HepG2 (cell line): ENCODE measurements at regions not wholly inside any gene's neighbourhood (a gene's known extent, or its start where the extent isn't known, plus 50 kb on each side); places are given as distances from the start of the nearest gene placed in this dataset.
A peak's percentile ranks its signal among the peaks of the same experiment; 100 is the strongest.

Experiments
- CBFB ChIP-seq: sonication (generic); formaldehyde crosslinking; IDR thresholded peaks from 2 replicates; pipeline ENCODE4 v1.4.0; 2020; ENCODE audit warnings: missing genetic modification reagents
- ESRRA ChIP-seq: sonication (generic); formaldehyde crosslinking; IDR thresholded peaks from 2 replicates; pipeline ENCODE4 v1.5.1; 2020; ENCODE audit warnings: mild to moderate bottlenecking, low read depth, missing genetic modification reagents
- ETV6 ChIP-seq: sonication (generic); formaldehyde crosslinking; conservative IDR thresholded peaks from 2 replicates; pipeline ENCODE4 v1.4.0; 2020; ENCODE audit warnings: missing genetic modification reagents
- FOSL2 ChIP-seq: sonication (generic); formaldehyde crosslinking; IDR thresholded peaks from 2 replicates; pipeline ENCODE4 v1.4.0; 2020; ENCODE audit warnings: missing genetic modification reagents
- FOXA3 ChIP-seq: IDR thresholded peaks from 2 replicates; pipeline ENCODE4 v1.6.1; 2016; ENCODE audit warnings: missing genetic modification reagents, missing compliant biosample characterization
- KAT8 ChIP-seq: IDR thresholded peaks from 2 replicates; pipeline ENCODE4 v1.6.1; 2016; ENCODE audit warnings: missing genetic modification reagents, missing compliant biosample characterization
- NAIF1 ChIP-seq: sonication (generic); formaldehyde crosslinking; IDR thresholded peaks from 2 replicates; pipeline ENCODE4 v1.5.0; 2020; ENCODE audit warnings: mild to moderate bottlenecking, missing genetic modification reagents, borderline replicate concordance
- NFATC3 ChIP-seq: sonication (generic); formaldehyde crosslinking; IDR thresholded peaks from 2 replicates; pipeline ENCODE4 v1.5.1; 2020; ENCODE audit warnings: mild to moderate bottlenecking, missing genetic modification reagents
- NFE2L2 ChIP-seq: fragments of 150-350 bp; IDR thresholded peaks from 2 replicates; pipeline ENCODE4 v1.6.1; 2014; ENCODE audit warnings: low read length
- NONO ChIP-seq, 2 experiments: fragments of 450-650 bp in 1 of 2; sonication (generic) in 1 of 2; formaldehyde crosslinking in 1 of 2; IDR thresholded peaks in 1 of 2; conservative IDR thresholded peaks in 1 of 2; 2 replicates each; pipeline versions ENCODE4 v1.6.1 to v1.8.0; 2017 to 2022; ENCODE audit warnings: mild to moderate bottlenecking in 1 of 2, missing genetic modification reagents in 1 of 2, moderate library complexity in 1 of 2
- SMC3 ChIP-seq: IDR thresholded peaks from 2 replicates; pipeline ENCODE4 v1.6.1; 2011; ENCODE audit warnings: low read length, improper control_type of control experiment
- YEATS2 ChIP-seq: sonication (generic); formaldehyde crosslinking; IDR thresholded peaks from 2 replicates; pipeline ENCODE4 v1.4.0; 2020; ENCODE audit warnings: missing genetic modification reagents, borderline replicate concordance
- ZBTB1 ChIP-seq: sonication (generic); formaldehyde crosslinking; IDR thresholded peaks from 2 replicates; pipeline ENCODE4 v1.4.0; 2020; ENCODE audit warnings: missing genetic modification reagents, borderline replicate concordance
- ZNF264 ChIP-seq: sonication (generic); formaldehyde crosslinking; IDR thresholded peaks from 2 replicates; pipeline ENCODE4 v1.4.0; 2020; ENCODE audit warnings: missing genetic modification reagents
- ZNF331 ChIP-seq: sonication (generic); formaldehyde crosslinking; IDR thresholded peaks from 2 replicates; pipeline ENCODE4 v1.4.0; 2020; ENCODE audit warnings: missing genetic modification reagents
- ZNF33A ChIP-seq: sonication (generic); formaldehyde crosslinking; IDR thresholded peaks from 2 replicates; pipeline ENCODE4 v1.5.1; 2020; ENCODE audit warnings: missing genetic modification reagents, mild to moderate bottlenecking, moderate library complexity, borderline replicate concordance
- ZNF607 ChIP-seq: sonication (generic); formaldehyde crosslinking; IDR thresholded peaks from 2 replicates; pipeline ENCODE4 v1.5.1; 2020; ENCODE audit warnings: missing genetic modification reagents, mild to moderate bottlenecking, borderline replicate concordance
- ZNF776 ChIP-seq: sonication (generic); formaldehyde crosslinking; IDR thresholded peaks from 2 replicates; pipeline ENCODE4 v1.4.0; 2020; ENCODE audit warnings: mild to moderate bottlenecking, missing genetic modification reagents
- TF ChIP-seq, protein P1 (sequence below): sonication (generic); formaldehyde crosslinking; IDR thresholded peaks from 2 replicates; pipeline ENCODE4 v1.5.0; 2020; ENCODE audit warnings: mild to moderate bottlenecking, missing genetic modification reagents
- TF ChIP-seq, protein P2 (sequence below): sonication (generic); formaldehyde crosslinking; IDR thresholded peaks from 2 replicates; pipeline ENCODE4 v1.5.0; 2020; ENCODE audit warnings: mild to moderate bottlenecking, missing genetic modification reagents, moderate library complexity
- TF ChIP-seq, protein P3 (sequence below): sonication (generic); formaldehyde crosslinking; IDR thresholded peaks from 2 replicates; pipeline ENCODE4 v1.8.1; 2023; ENCODE audit warnings: mild to moderate bottlenecking, missing genetic modification reagents
- TF ChIP-seq, protein P4 (sequence below): sonication (generic); formaldehyde crosslinking; IDR thresholded peaks from 2 replicates; pipeline ENCODE4 v1.4.0; 2020; ENCODE audit warnings: missing genetic modification reagents
- TF ChIP-seq, protein P5 (sequence below): sonication (generic); formaldehyde crosslinking; IDR thresholded peaks from 2 replicates; pipeline ENCODE4 v1.5.1; 2020; ENCODE audit warnings: missing genetic modification reagents, mild to moderate bottlenecking, borderline replicate concordance

DNA sequence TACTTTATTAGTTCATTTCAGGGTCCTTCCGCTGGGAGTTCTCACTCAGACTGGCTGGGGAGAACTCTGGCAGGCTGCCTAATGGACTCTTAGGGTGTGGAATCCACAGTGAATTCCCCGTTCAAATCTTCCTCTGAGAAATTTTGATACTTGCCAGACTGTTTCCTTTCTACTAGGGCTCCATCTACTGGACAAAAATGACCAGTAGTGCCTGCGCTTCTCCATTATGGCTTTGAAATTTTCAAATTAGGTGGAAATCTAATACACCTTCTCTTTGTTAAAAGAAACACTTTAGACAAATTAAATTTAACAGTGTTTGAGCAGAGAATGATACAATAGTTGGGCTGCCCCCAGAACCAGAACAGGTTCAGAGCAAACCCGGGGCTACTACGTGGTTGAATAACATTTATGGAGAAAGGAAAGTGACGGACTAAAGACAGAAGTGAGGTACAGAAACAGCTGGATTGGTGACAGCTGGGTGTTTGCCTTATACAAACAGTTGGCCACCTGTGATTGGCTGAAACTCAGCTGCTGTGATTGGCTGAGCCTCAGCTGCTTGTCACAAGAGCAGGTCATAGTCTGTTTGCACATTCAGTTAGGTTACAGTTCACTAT lies 52.9 kb upstream of the FDX1 start (continued):
- TF ChIP-seq YEATS2 (CRISPR knock-in tag) (no peak), NFE2L2 (no peak; the same call in 1 of the 2 replicates), FOXA3 (CRISPR knock-in tag) (peak; percentile 19; the same call in 1 of the 2 replicates), KAT8 (CRISPR knock-in tag) (peak; percentile 35; the same call in 1 of the 2 replicates), ZBTB1 (CRISPR knock-in tag) (no peak), ZNF776 (no peak), ZNF607 (CRISPR knock-in tag) (no peak), NAIF1 (CRISPR knock-in tag) (no peak), ETV6 (CRISPR knock-in tag) (no peak), NFATC3 (CRISPR knock-in tag) (no peak), ZNF331 (no peak), ZNF264 (no peak), NONO (IDR thresholded peaks at IDR 0.05) (no peak), NONO (CRISPR knock-in tag; conservative IDR thresholded peaks at IDR 0.05) (no peak), SMC3 (peak; percentile 85), FOSL2 (CRISPR knock-in tag) (no peak), ZNF33A (no peak), CBFB (CRISPR knock-in tag) (no peak), ESRRA (CRISPR knock-in tag) (no peak)
- TF ChIP-seq, protein P1, sequence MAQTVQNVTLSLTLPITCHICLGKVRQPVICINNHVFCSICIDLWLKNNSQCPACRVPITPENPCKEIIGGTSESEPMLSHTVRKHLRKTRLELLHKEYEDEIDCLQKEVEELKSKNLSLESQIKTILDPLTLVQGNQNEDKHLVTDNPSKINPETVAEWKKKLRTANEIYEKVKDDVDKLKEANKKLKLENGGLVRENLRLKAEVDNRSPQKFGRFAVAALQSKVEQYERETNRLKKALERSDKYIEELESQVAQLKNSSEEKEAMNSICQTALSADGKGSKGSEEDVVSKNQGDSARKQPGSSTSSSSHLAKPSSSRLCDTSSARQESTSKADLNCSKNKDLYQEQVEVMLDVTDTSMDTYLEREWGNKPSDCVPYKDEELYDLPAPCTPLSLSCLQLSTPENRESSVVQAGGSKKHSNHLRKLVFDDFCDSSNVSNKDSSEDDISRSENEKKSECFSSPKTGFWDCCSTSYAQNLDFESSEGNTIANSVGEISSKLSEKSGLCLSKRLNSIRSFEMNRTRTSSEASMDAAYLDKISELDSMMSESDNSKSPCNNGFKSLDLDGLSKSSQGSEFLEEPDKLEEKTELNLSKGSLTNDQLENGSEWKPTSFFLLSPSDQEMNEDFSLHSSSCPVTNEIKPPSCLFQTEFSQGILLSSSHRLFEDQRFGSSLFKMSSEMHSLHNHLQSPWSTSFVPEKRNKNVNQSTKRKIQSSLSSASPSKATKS (CRISPR knock-in tag) = no peak
- TF ChIP-seq, protein P2, sequence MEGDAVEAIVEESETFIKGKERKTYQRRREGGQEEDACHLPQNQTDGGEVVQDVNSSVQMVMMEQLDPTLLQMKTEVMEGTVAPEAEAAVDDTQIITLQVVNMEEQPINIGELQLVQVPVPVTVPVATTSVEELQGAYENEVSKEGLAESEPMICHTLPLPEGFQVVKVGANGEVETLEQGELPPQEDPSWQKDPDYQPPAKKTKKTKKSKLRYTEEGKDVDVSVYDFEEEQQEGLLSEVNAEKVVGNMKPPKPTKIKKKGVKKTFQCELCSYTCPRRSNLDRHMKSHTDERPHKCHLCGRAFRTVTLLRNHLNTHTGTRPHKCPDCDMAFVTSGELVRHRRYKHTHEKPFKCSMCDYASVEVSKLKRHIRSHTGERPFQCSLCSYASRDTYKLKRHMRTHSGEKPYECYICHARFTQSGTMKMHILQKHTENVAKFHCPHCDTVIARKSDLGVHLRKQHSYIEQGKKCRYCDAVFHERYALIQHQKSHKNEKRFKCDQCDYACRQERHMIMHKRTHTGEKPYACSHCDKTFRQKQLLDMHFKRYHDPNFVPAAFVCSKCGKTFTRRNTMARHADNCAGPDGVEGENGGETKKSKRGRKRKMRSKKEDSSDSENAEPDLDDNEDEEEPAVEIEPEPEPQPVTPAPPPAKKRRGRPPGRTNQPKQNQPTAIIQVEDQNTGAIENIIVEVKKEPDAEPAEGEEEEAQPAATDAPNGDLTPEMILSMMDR (CRISPR knock-in tag) = peak; percentile 72
- TF ChIP-seq, protein P3, sequence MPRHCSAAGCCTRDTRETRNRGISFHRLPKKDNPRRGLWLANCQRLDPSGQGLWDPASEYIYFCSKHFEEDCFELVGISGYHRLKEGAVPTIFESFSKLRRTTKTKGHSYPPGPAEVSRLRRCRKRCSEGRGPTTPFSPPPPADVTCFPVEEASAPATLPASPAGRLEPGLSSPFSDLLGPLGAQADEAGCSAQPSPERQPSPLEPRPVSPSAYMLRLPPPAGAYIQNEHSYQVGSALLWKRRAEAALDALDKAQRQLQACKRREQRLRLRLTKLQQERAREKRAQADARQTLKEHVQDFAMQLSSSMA = no peak
- TF ChIP-seq, protein P4, sequence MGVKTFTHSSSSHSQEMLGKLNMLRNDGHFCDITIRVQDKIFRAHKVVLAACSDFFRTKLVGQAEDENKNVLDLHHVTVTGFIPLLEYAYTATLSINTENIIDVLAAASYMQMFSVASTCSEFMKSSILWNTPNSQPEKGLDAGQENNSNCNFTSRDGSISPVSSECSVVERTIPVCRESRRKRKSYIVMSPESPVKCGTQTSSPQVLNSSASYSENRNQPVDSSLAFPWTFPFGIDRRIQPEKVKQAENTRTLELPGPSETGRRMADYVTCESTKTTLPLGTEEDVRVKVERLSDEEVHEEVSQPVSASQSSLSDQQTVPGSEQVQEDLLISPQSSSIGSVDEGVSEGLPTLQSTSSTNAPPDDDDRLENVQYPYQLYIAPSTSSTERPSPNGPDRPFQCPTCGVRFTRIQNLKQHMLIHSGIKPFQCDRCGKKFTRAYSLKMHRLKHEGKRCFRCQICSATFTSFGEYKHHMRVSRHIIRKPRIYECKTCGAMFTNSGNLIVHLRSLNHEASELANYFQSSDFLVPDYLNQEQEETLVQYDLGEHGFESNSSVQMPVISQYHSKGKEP = no peak
- TF ChIP-seq, protein P5, sequence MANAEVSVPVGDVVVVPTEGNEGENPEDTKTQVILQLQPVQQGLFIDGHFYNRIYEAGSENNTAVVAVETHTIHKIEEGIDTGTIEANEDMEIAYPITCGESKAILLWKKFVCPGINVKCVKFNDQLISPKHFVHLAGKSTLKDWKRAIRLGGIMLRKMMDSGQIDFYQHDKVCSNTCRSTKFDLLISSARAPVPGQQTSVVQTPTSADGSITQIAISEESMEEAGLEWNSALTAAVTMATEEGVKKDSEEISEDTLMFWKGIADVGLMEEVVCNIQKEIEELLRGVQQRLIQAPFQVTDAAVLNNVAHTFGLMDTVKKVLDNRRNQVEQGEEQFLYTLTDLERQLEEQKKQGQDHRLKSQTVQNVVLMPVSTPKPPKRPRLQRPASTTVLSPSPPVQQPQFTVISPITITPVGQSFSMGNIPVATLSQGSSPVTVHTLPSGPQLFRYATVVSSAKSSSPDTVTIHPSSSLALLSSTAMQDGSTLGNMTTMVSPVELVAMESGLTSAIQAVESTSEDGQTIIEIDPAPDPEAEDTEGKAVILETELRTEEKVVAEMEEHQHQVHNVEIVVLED = no peak; the same call in 1 of the 2 replicates
